SK-N-MC (cell line): ENCODE measurements at regions not wholly inside any gene's neighbourhood (a gene's known extent, or its start where the extent isn't known, plus 50 kb on each side); places are given as distances from the start of the nearest gene placed in this dataset.
"Not testable (repeated sequence)": the region's sequence is repeated elsewhere in the genome, so short reads cannot be mapped to it uniquely, and the experiment has no call there.

ENCODE experiments used
- DNase-seq: peaks from one replicate; pipeline ENCODE4 v3.0.0-alpha.2; 2011; ENCODE audit warnings: low read depth, low spot score
- H3K27ac ChIP-seq: fragments of 200-600 bp; sonication (generic); 2 replicates; pipeline ENCODE4 v1.5.1; 2016; ENCODE audit warnings: mixed run types
- H3K36me3 ChIP-seq: fragments of 200-600 bp; sonication (generic); 2 replicates; pipeline ENCODE4 v1.6.1; 2017; ENCODE audit warnings: antibody characterized with exemption, low read length, mixed read lengths; ENCODE audit not compliant: insufficient read depth
- H3K4me3 ChIP-seq: fragments of 200-600 bp; sonication (generic); 2 replicates; pipeline ENCODE4 v1.5.1; 2016
- H3K9ac ChIP-seq: fragments of 200-600 bp; sonication (generic); 2 replicates; pipeline ENCODE4 v1.8.0; 2017; ENCODE audit warnings: mixed run types, mixed read lengths; ENCODE audit not compliant: insufficient read length
- H3K9me3 ChIP-seq: fragments of 200-600 bp; sonication (generic); 2 replicates; pipeline ENCODE4 v1.6.1; 2017; ENCODE audit warnings: low read depth, mild to moderate bottlenecking, antibody characterized with exemption, low read length, moderate library complexity, mixed read lengths
- EZH2 ChIP-seq: fragments of 200-600 bp; sonication (generic); IDR thresholded peaks from one replicate; pipeline ENCODE4 v1.6.1; 2017; ENCODE audit warnings: antibody characterized with exemption
- FOXP2 ChIP-seq: optimal IDR thresholded peaks from 2 replicates; pipeline ENCODE3; 2011; ENCODE audit warnings: mild to moderate bottlenecking, moderate library complexity; ENCODE audit not compliant: insufficient read depth; ENCODE audit errors: extremely low read length, control extremely low read depth
- POLR2AphosphoS5 ChIP-seq: IDR thresholded peaks from 2 replicates; pipeline ENCODE4 v1.6.1; 2012; ENCODE audit warnings: mild to moderate bottlenecking, low read depth, low read length, borderline replicate concordance

GRCh38 chr12:46627686-46628085, 198.1 kb downstream of the SLC38A4 start:
- DNase-seq: no peak
- Histone ChIP-seq H3K9me3 (no peaks in the 10 kb centered on the region), H3K27ac (no peak overlapping the region), H3K36me3 (no peaks in the 10 kb centered on the region), H3K4me3 (no peak overlapping the region), H3K9ac (no peak overlapping the region)
- no peak for TF ChIP-seq FOXP2
- no peak for TF ChIP-seq POLR2AphosphoS5
- TF ChIP-seq EZH2: no peak

DNA sequence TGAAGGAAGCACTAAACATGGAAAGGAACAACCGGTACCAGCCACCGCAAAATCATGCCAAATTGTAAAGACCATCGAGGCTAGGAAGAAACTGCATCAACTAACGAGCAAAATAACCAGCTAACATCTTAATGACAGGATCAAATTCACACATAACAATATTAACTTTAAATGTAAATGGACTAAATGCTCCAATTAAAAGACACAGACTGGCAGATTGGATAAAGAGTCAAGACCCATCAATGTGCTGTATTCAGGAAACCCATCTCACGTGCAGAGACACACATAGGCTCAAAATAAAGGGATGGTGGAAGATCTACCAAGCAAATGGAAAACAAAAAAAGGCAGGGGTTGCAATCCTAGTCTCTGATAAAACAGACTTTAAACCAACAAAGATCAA, 206.3 kb downstream of the SLC38A4 start:
- not testable (repeated sequence) for H3K4me3 ChIP-seq, H3K9me3 ChIP-seq, DNase-seq, H3K9ac ChIP-seq, H3K36me3 ChIP-seq, H3K27ac ChIP-seq

DNA sequence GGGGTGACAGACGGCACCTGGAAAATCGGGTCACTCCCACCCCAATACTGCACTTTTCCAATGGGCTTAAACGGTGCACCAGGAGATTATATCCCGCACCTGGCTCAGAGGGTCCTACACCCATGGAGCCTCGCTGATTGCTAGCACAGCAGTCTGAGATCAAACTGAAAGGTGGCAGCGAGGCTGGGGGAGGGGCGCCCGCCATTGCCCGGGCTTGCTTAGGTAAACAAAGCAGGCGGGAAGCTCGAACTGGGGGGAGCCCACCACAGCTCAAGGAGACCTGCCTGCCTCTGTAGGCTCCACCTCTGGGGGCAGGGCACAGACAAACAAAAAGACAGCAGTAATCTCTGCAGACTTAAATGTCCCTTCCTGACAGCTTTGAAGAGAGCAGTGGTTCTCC, 208.1 kb downstream of the SLC38A4 start:
- H3K36me3 ChIP-seq, DNase-seq, H3K9ac ChIP-seq, H3K27ac ChIP-seq, H3K4me3 ChIP-seq, H3K9me3 ChIP-seq: not testable (repeated sequence)

GRCh38 chr12:46617167-46617566, 208.6 kb downstream of the SLC38A4 start:
- TF ChIP-seq FOXP2: no peak
- no peak for TF ChIP-seq EZH2
- no peak for TF ChIP-seq POLR2AphosphoS5
- no peak for DNase-seq
- Histone ChIP-seq H3K9ac (no peak overlapping the region), H3K9me3 (no peaks in the 10 kb centered on the region), H3K36me3 (no peaks in the 10 kb centered on the region), H3K4me3 (no peak overlapping the region), H3K27ac (no peak overlapping the region)

- no peak overlapping the region for H3K27ac ChIP-seq
- DNase-seq: no peak
- H3K9me3 ChIP-seq: no peaks in the 10 kb centered on the region
- no peak overlapping the region for H3K9ac ChIP-seq
- TF ChIP-seq POLR2AphosphoS5 (no peak), FOXP2 (no peak), EZH2 (no peak)
- no peaks in the 10 kb centered on the region for H3K36me3 ChIP-seq
- no peak overlapping the region for H3K4me3 ChIP-seq
Observed at GRCh38 chr12:46610754-46611153, 215.0 kb downstream of the SLC38A4 start.

- H3K36me3 ChIP-seq: no peaks in the 10 kb centered on the region
- no peak overlapping the region for H3K9ac ChIP-seq
- H3K27ac ChIP-seq: no peak overlapping the region
- H3K9me3 ChIP-seq: no peaks in the 10 kb centered on the region
- TF ChIP-seq FOXP2 (no peak), POLR2AphosphoS5 (no peak), EZH2 (no peak)
- DNase-seq: no peak
- H3K4me3 ChIP-seq: no peak overlapping the region
Observed at GRCh38 chr12:46609674-46610073, 216.1 kb downstream of the SLC38A4 start.

GRCh38 chr12:46609273-46609623, 216.5 kb downstream of the SLC38A4 start:
- Histone ChIP-seq H3K9ac (no peak overlapping the region), H3K4me3 (no peak overlapping the region), H3K9me3 (no peaks in the 10 kb centered on the region), H3K27ac (peak overlapping the region; percentile 84), H3K36me3 (no peaks in the 10 kb centered on the region)
- TF ChIP-seq POLR2AphosphoS5 (no peak), FOXP2 (no peak), EZH2 (no peak)
- no peak for DNase-seq

DNA sequence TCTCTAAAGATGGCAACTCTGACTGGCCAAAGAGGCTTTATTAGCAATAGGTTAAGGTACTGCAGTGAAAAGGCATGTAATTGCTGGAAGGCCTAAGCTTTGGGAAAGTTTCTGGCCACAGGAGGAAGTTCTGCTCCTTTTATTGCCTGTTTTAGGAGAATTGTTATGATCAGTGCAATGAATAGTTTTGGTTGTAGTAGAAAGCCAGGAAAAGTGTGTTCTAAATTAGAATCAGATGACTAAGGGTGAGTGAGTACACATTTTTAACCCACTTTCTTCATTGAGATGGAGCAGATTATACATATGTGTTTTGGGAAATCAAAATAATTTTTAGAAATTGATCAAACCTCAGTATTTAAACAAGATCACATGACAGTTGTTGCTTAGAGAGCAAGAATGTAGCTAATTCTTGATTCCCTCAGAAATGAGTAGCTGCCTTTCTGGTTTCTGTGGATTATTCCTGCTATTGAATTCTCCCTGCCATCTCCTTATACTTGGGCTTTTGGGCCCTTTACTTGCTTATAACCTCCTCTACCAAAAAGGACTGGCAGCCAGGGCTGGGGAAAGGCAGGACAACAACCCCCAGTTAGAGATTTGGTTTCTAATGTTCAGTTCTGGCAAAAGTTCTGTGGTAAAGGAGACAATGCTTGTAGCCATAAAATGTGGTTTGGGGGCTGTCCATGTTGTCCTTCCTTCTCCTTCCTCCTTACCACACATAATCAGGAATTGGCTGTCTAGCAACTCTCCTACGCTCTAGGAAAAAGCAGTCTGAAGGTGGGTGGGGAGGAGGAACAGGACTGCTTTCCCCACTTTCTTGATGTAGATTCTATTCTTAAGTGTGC, 217.1 kb downstream of the SLC38A4 start:
- H3K9ac ChIP-seq: no peak overlapping the region
- DNase-seq: no peak
- no peaks in the 10 kb centered on the region for H3K36me3 ChIP-seq
- H3K4me3 ChIP-seq: no peak overlapping the region
- TF ChIP-seq EZH2 (no peak), FOXP2 (no peak), POLR2AphosphoS5 (no peak)
- peak overlapping the region; percentile 84 for H3K27ac ChIP-seq
- no peaks in the 10 kb centered on the region for H3K9me3 ChIP-seq

GRCh38 chr12:46604684-46605083, 221.1 kb downstream of the SLC38A4 start:
- no peak for TF ChIP-seq FOXP2
- no peak for TF ChIP-seq POLR2AphosphoS5
- TF ChIP-seq EZH2: no peak
- DNase-seq: no peak
- Histone ChIP-seq H3K27ac (no peak overlapping the region), H3K9me3 (no peaks in the 10 kb centered on the region; the same call in 1 of the 2 replicates), H3K36me3 (no peaks in the 10 kb centered on the region), H3K4me3 (no peak overlapping the region), H3K9ac (no peak overlapping the region)
